ENCODE measurements at regions not wholly inside any gene's neighbourhood (a gene's known extent, or its start where the extent isn't known, plus 50 kb on each side); places are given as distances from the start of the nearest gene placed in this dataset.
"Not testable (repeated sequence)": the region's sequence is repeated elsewhere in the genome, so short reads cannot be mapped to it uniquely, and the experiment has no call there.

- Histone ChIP-seq H3K4me1 (ENCODE audit: low read depth) (peaks cover 15% of the 10 kb centered on the region), H3K27me3 (no peaks in the 10 kb centered on the region), H3K36me3 (no peaks in the 10 kb centered on the region), H3K4me3 (no peak overlapping the region), H3K27ac (no peak overlapping the region), H3K9me3 (ENCODE audit: low read depth) (no peaks in the 10 kb centered on the region)
- DNase-seq (ENCODE audit: low read depth in 1 of 2, low spot score in 1 of 2), result no peak
- TF ChIP-seq CTCF (IDR thresholded peaks at IDR 0.05; ENCODE audit: low read depth, low read length), result no peak
Observed at GRCh38 chr13:30831515-30831914, 74.6 kb upstream of the MEDAG start.

- H3K27ac ChIP-seq, result no peak overlapping the region
- peaks cover 21% of the 10 kb centered on the region for H3K4me1 ChIP-seq (ENCODE audit: low read depth)
- H3K27me3 ChIP-seq, result no peaks in the 10 kb centered on the region
- H3K4me3 ChIP-seq, result no peak overlapping the region
- TF ChIP-seq CTCF (IDR thresholded peaks at IDR 0.05; ENCODE audit: low read depth, low read length), result no peak
- H3K36me3 ChIP-seq, result no peaks in the 10 kb centered on the region
- no peak for DNase-seq (ENCODE audit: low read depth in 1 of 2, low spot score in 1 of 2)
- no peaks in the 10 kb centered on the region for H3K9me3 ChIP-seq (ENCODE audit: low read depth)
Observed at GRCh38 chr13:30832377-30832776, 73.7 kb upstream of the MEDAG start.

GRCh38 chr13:30832845-30833332, 73.2 kb upstream of the MEDAG start:
- Histone ChIP-seq H3K4me1 (ENCODE audit: low read depth) (peaks cover 21% of the 10 kb centered on the region), H3K27ac (no peak overlapping the region), H3K4me3 (no peak overlapping the region), H3K27me3 (no peaks in the 10 kb centered on the region), H3K9me3 (ENCODE audit: low read depth) (no peaks in the 10 kb centered on the region), H3K36me3 (no peaks in the 10 kb centered on the region)
- no peak for TF ChIP-seq CTCF (IDR thresholded peaks at IDR 0.05; ENCODE audit: low read depth, low read length)
- DNase-seq (ENCODE audit: low read depth in 1 of 2, low spot score in 1 of 2), result peak; percentile 61 to 75

- peak in 1 of 2 donors; percentile 51 for DNase-seq (ENCODE audit: low read depth in 1 of 2, low spot score in 1 of 2)
- Histone ChIP-seq H3K27ac (no peak overlapping the region), H3K9me3 (ENCODE audit: low read depth) (no peaks in the 10 kb centered on the region), H3K27me3 (no peaks in the 10 kb centered on the region), H3K4me3 (no peak overlapping the region), H3K36me3 (no peaks in the 10 kb centered on the region), H3K4me1 (ENCODE audit: low read depth) (peaks cover 15% of the 10 kb centered on the region)
- TF ChIP-seq CTCF (IDR thresholded peaks at IDR 0.05; ENCODE audit: low read depth, low read length), result no peak
Observed at GRCh38 chr13:30835442-30835841, 70.6 kb upstream of the MEDAG start.

- Histone ChIP-seq H3K9me3 (ENCODE audit: low read depth) (no peaks in the 10 kb centered on the region), H3K36me3 (no peaks in the 10 kb centered on the region), H3K27ac (no peak overlapping the region), H3K4me3 (no peak overlapping the region), H3K27me3 (no peaks in the 10 kb centered on the region), H3K4me1 (ENCODE audit: low read depth) (peaks cover 15% of the 10 kb centered on the region)
- no peak for DNase-seq (ENCODE audit: low read depth in 1 of 2, low spot score in 1 of 2)
- no peak for TF ChIP-seq CTCF (IDR thresholded peaks at IDR 0.05; ENCODE audit: low read depth, low read length)
Observed at GRCh38 chr13:30837227-30838159, 68.6 kb upstream of the MEDAG start.

GRCh38 chr13:30839636-30840035, 66.4 kb upstream of the MEDAG start:
- H3K36me3 ChIP-seq; H3K4me1 ChIP-seq (ENCODE audit: low read depth); DNase-seq (ENCODE audit: low read depth in 1 of 2, low spot score in 1 of 2); H3K9me3 ChIP-seq (ENCODE audit: low read depth); H3K4me3 ChIP-seq; H3K27ac ChIP-seq; H3K27me3 ChIP-seq: not testable (repeated sequence)
